IPS DF 6.9 (cell line): ENCODE measurements at regions not wholly inside any gene's neighbourhood (a gene's known extent, or its start where the extent isn't known, plus 50 kb on each side); places are given as distances from the start of the nearest gene placed in this dataset.
"Not testable (repeated sequence)": the region's sequence is repeated elsewhere in the genome, so short reads cannot be mapped to it uniquely, and the experiment has no call there.

Source experiments
- DNase-seq: peaks from one replicate; pipeline ENCODE4 v3.0.0-alpha.2; 2013; ENCODE audit warnings: low read depth, low spot score
- H3K27ac ChIP-seq: one replicate; pipeline ENCODE4 v1.5.1; 2013; ENCODE audit warnings: low read length, control low read depth
- H3K27me3 ChIP-seq: 2 replicates; pipeline ENCODE4 v1.6.1; 2013; ENCODE audit warnings: mild to moderate bottlenecking, low read length; ENCODE audit not compliant: control insufficient read depth, insufficient read depth
- H3K36me3 ChIP-seq: 2 replicates; pipeline ENCODE4 v1.6.1; 2013; ENCODE audit warnings: low read length; ENCODE audit not compliant: control insufficient read depth, insufficient read depth
- H3K4me1 ChIP-seq: 2 replicates; pipeline ENCODE4 v1.6.1; 2013; ENCODE audit warnings: low read length; ENCODE audit not compliant: control insufficient read depth, insufficient read depth
- H3K4me3 ChIP-seq: 2 replicates; pipeline ENCODE4 v1.5.1; 2013; ENCODE audit warnings: mild to moderate bottlenecking, low read length
- H3K9me3 ChIP-seq: 2 replicates; pipeline ENCODE4 v1.6.1; 2013; ENCODE audit warnings: low read length, inconsistent platforms; ENCODE audit not compliant: control insufficient read depth, insufficient read depth
- WGBS: extraction: QIAGEN DNeasy Blood & Tissue Kit; methylation state at CpG from one replicate; pipeline ENCODE4 v1.1.7; 2013; ENCODE audit warnings: mixed read lengths, missing lambda C conversion rate; ENCODE audit not compliant: insufficient read length, insufficient coverage; 5-methylcytosine and 5-hydroxymethylcytosine counted together

DNA sequence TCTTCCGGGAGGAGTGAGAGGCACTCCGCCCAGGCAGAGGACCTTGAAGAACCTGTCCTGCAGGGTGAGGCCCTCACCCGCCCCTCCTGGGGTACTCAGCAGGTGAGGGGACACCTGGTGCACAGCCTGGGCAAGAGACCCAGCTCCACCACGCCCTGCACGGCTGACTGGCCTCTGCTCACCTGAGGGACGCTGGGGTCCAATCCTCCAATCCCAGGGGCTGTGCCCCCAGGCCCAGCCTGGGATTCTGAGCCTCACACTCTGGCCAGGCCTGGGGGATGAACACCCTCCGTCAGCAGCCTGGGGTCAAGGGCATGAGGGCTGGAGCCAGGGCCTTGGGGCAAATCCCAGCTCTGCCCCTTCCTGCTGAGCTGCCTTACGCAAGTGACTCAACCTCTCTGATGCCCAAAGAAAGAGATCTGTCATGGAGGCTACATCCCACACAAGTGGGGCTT is 149.9 kb upstream of the PTPN1 start:
- no peak overlapping the region for H3K4me3 ChIP-seq
- no peak for DNase-seq
- no peaks in the 10 kb centered on the region for H3K36me3 ChIP-seq
- no peaks in the 10 kb centered on the region for H3K9me3 ChIP-seq
- no peak overlapping the region for H3K27ac ChIP-seq
- H3K4me1 ChIP-seq: no peaks in the 10 kb centered on the region; the same call in 1 of the 2 replicates
- H3K27me3 ChIP-seq: no peaks in the 10 kb centered on the region
- no CpG with 5 or more reads among the region's 8 CpGs for WGBS

DNA sequence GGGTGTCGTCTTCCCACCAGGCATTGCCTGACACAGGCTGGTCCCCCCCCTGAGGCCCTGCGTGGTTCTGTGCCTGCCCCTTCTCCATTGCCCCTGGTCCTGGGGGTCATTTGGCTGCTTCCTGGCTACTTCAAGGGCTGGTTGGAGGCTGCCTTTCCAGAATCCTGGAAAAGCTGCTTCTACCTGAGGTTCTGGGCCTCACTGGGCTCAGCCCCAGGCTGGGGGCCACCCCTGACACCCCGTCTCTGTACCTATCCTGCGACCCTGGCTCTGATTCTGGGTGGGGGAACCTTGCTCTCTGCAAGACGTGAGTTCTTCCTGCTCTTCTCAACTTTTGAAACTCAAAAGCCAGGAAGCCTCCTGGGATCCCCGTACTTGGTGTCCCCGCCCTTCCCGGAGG is 149.3 kb upstream of the PTPN1 start:
- WGBS: no CpG with 5 or more reads among the region's 8 CpGs
- H3K4me1 ChIP-seq: no peaks in the 10 kb centered on the region; the same call in 1 of the 2 replicates
- no peak for DNase-seq
- H3K36me3 ChIP-seq: no peaks in the 10 kb centered on the region
- no peak overlapping the region for H3K4me3 ChIP-seq
- no peaks in the 10 kb centered on the region for H3K9me3 ChIP-seq
- no peaks in the 10 kb centered on the region for H3K27me3 ChIP-seq
- H3K27ac ChIP-seq: no peak overlapping the region

GRCh38 chr20:50362177-50362576 is 148.0 kb upstream of the PTPN1 start:
- not testable (repeated sequence) for H3K27ac ChIP-seq, H3K4me3 ChIP-seq, H3K27me3 ChIP-seq, H3K4me1 ChIP-seq, DNase-seq, H3K9me3 ChIP-seq, H3K36me3 ChIP-seq
- no CpG with 5 or more reads among the region's 6 CpGs for WGBS

GRCh38 chr20:50363027-50363426 is 147.2 kb upstream of the PTPN1 start:
- Histone ChIP-seq H3K4me3 (no peak overlapping the region), H3K9me3 (no peaks in the 10 kb centered on the region), H3K27me3 (no peaks in the 10 kb centered on the region), H3K27ac (no peak overlapping the region), H3K4me1 (no peaks in the 10 kb centered on the region; the same call in 1 of the 2 replicates), H3K36me3 (no peaks in the 10 kb centered on the region)
- no CpG with 5 or more reads among the region's 5 CpGs for WGBS
- no peak for DNase-seq

GRCh38 chr20:50363479-50363878 is 146.7 kb upstream of the PTPN1 start:
- Histone ChIP-seq H3K9me3 (no peaks in the 10 kb centered on the region), H3K36me3 (no peaks in the 10 kb centered on the region), H3K4me3 (no peak overlapping the region), H3K4me1 (no peaks in the 10 kb centered on the region; the same call in 1 of the 2 replicates), H3K27me3 (no peaks in the 10 kb centered on the region), H3K27ac (no peak overlapping the region)
- WGBS: no CpG with 5 or more reads among the region's 5 CpGs
- DNase-seq: no peak

DNA sequence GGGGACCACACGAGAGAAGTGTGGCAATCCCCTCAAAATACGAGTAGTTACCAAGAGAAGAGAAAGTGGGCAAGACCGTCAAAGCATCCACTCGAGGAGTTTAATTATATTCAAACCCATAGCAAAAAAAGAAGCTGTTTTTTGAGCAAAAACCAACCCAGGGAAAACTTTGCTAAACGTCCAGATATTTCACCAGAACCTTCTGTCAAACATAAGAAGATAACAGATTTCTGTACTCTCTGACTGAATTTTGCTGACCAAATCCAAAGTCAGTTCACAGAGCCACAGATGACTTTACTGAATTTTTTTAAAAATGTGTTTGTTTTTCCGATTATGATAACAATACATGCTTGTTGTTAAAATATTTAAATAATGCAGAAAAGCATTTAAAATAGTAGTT is 145.6 kb upstream of the PTPN1 start:
- no peaks in the 10 kb centered on the region; the same call in 1 of the 2 replicates for H3K4me1 ChIP-seq

GRCh38 chr20:50366270-50367103 is 143.7 kb upstream of the PTPN1 start:
- Histone ChIP-seq H3K36me3 (no peaks in the 10 kb centered on the region), H3K27ac (no peak overlapping the region), H3K9me3 (no peaks in the 10 kb centered on the region), H3K4me3 (no peak overlapping the region), H3K27me3 (no peaks in the 10 kb centered on the region), H3K4me1 (no peaks in the 10 kb centered on the region)
- no CpG with 5 or more reads among the region's 7 CpGs for WGBS
- DNase-seq: no peak

More for the DNA sequence above, 145.6 kb upstream of the PTPN1 start:
- no peak for DNase-seq
- WGBS: no CpG with 5 or more reads among the region's 6 CpGs
- no peaks in the 10 kb centered on the region for H3K9me3 ChIP-seq
- H3K36me3 ChIP-seq: no peaks in the 10 kb centered on the region
- H3K27me3 ChIP-seq: no peaks in the 10 kb centered on the region
- no peak overlapping the region for H3K4me3 ChIP-seq
- H3K27ac ChIP-seq: no peak overlapping the region

- no peaks in the 10 kb centered on the region for H3K4me1 ChIP-seq
- WGBS: no CpG with 5 or more reads among the region's 5 CpGs
Measured at GRCh38 chr20:50367104-50367674, 143.0 kb upstream of the PTPN1 start.

DNA sequence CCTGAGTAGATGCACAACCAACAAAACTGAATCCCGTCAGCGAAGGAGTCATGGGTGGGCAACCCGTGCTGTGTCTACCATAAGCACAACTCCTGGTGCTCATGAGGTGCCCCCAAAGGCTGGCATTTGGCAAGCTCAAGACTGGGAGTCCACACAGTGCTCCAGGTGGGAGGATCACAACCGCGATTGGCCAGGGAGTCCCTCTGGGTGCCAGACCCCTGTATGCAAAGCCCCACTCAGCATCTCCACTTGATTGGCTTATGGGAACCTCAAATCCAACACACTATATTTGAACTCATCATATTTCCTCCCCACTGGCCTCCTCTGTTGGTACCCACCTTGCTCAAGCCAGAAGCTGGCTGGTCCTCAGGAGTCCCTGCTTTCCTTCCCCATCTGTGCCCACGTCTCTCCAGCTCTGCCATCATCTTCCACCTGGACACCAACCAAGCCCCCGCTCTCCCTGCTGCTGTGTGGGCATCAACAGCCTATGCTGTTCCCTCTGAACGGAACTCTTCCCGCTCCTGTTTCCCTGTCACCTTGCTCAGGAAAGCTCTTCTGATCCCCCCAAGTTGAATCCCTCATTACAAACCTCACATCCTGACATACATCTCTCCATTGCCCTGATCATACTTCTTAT is 142.3 kb upstream of the PTPN1 start:
- Histone ChIP-seq H3K4me3 (no peak overlapping the region), H3K9me3 (no peaks in the 10 kb centered on the region), H3K4me1 (no peaks in the 10 kb centered on the region), H3K36me3 (no peaks in the 10 kb centered on the region), H3K27ac (no peak overlapping the region), H3K27me3 (no peaks in the 10 kb centered on the region)
- DNase-seq: no peak
- no CpG with 5 or more reads among the region's 9 CpGs for WGBS

More at GRCh38 chr20:50367104-50367674, 143.0 kb upstream of the PTPN1 start:
- Histone ChIP-seq H3K27me3 (no peaks in the 10 kb centered on the region), H3K9me3 (no peaks in the 10 kb centered on the region), H3K27ac (no peak overlapping the region), H3K36me3 (no peaks in the 10 kb centered on the region), H3K4me3 (no peak overlapping the region)
- no peak for DNase-seq

DNA sequence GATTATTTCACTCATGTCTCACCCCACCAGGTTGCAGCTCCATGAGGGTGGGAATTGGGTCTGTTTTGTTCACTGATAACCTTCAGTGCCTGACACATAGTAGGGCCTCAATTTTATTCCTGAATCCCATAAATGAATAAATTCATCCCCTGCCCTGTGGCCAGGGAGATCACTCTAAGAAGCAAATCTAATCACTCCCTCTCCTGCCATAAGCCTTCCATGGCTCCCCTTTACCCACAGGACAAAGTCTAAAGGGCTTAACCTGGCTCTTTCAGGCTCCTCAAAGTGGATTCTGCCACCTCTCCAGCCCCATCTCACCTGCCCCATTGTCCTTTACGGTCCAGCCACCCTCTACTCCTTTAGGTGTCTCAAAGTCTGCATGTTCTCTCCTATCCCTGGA is 141.8 kb upstream of the PTPN1 start:
- WGBS: no CpG with 5 or more reads among the region's 1 CpG
- DNase-seq: no peak
- Histone ChIP-seq H3K27ac (no peak overlapping the region), H3K4me3 (no peak overlapping the region), H3K4me1 (no peaks in the 10 kb centered on the region), H3K9me3 (no peaks in the 10 kb centered on the region), H3K27me3 (no peaks in the 10 kb centered on the region), H3K36me3 (no peaks in the 10 kb centered on the region)
